HG03045 (cell line): ENCODE measurements at regions not wholly inside any gene's neighbourhood (a gene's known extent, or its start where the extent isn't known, plus 50 kb on each side); places are given as distances from the start of the nearest gene placed in this dataset.
"Not testable (repeated sequence)": the region's sequence is repeated elsewhere in the genome, so short reads cannot be mapped to it uniquely, and the experiment has no call there.

Source experiments
- ATAC-seq: cut with Tn5 transposase; IDR thresholded peaks from one replicate; pipeline ENCODE4 v1.9.1; 2021; ENCODE audit warnings: mild to moderate bottlenecking, moderate library complexity; ENCODE audit not compliant: unreplicated experiment

- ATAC-seq = not testable (repeated sequence)
Observed at GRCh38 chrX:79026742-79027141, 81.6 kb downstream of the P2RY10 start.

- no peak for ATAC-seq
Observed at GRCh38 chrX:79035421-79035820, 90.2 kb downstream of the P2RY10 start.

- no peak for ATAC-seq
Observed at GRCh38 chrX:79036157-79036880, 91.1 kb downstream of the P2RY10 start.

GRCh38 chrX:79065696-79066095 lies 78.8 kb upstream of the GPR174 start:
- peak; percentile 85 for ATAC-seq

GRCh38 chrX:79078114-79078513 lies 66.4 kb upstream of the GPR174 start:
- ATAC-seq = no peak

GRCh38 chrX:79079477-79079876 lies 65.0 kb upstream of the GPR174 start:
- no peak for ATAC-seq

- ATAC-seq = no peak
Observed at GRCh38 chrX:79080141-79080540, 64.3 kb upstream of the GPR174 start.

GRCh38 chrX:79081895-79082512 lies 62.5 kb upstream of the GPR174 start:
- ATAC-seq = peak; percentile 52

- no peak for ATAC-seq
Observed at GRCh38 chrX:79082899-79083298, 61.6 kb upstream of the GPR174 start.

GRCh38 chrX:79084923-79085322 lies 59.6 kb upstream of the GPR174 start:
- no peak for ATAC-seq

- ATAC-seq = no peak
Observed at GRCh38 chrX:79089896-79090584, 54.4 kb upstream of the GPR174 start.

- ATAC-seq = no peak
Observed at GRCh38 chrX:79094075-79094832, 50.2 kb upstream of the GPR174 start.
